H1 (cell line): ENCODE measurements at regions not wholly inside any gene's neighbourhood (a gene's known extent, or its start where the extent isn't known, plus 50 kb on each side); places are given as distances from the start of the nearest gene placed in this dataset.

ENCODE experiments used
- ATF3 ChIP-seq: IDR thresholded peaks from 2 replicates; pipeline ENCODE4 v1.6.1; 2011; ENCODE audit warnings: low read depth, mild to moderate bottlenecking, low read length; ENCODE audit not compliant: insufficient read depth
- BCL11A ChIP-seq, 2 experiments: IDR thresholded peaks; one replicate each; pipeline ENCODE4 v1.6.1; 2011; ENCODE audit warnings: low read depth in 2 of 2, low read length in 2 of 2, mild to moderate bottlenecking in 2 of 2
- RFX5 ChIP-seq: IDR thresholded peaks from 2 replicates; pipeline ENCODE4 v1.6.1; 2011; ENCODE audit warnings: low read depth, low read length, improper control_type of control experiment, borderline replicate concordance
- SAP30 ChIP-seq: fragments of 300-600 bp; sonication (generic); IDR thresholded peaks from 2 replicates; pipeline ENCODE4 v1.7.1; 2012; ENCODE audit warnings: low read length, moderate library complexity, mild to moderate bottlenecking, inconsistent platforms; ENCODE audit not compliant: insufficient read depth, insufficient replicate concordance

GRCh38 chr15:77544162-77544561 is 88.5 kb downstream of the LINGO1 start (continued):
- TF ChIP-seq BCL11A (IDR thresholded peaks at IDR 0.05; ENCODE audit: low read depth in 2 of 2, low read length in 2 of 2) (no peak), ATF3 (no peak), RFX5 (no peak), SAP30 (no peak)
